GM04503 (cell line): ENCODE measurements at regions not wholly inside any gene's neighbourhood (a gene's known extent, or its start where the extent isn't known, plus 50 kb on each side); places are given as distances from the start of the nearest gene placed in this dataset.
A peak's percentile ranks its signal among the peaks of the same experiment; 100 is the strongest.

Experiments used
- DNase-seq: peaks from one replicate; pipeline ENCODE4 v3.0.0-alpha.2; 2012; ENCODE audit warnings: low read depth

GRCh38 chr16:82567175-82567574 lies 59.6 kb upstream of the CDH13 start:
- no peak for DNase-seq

DNA sequence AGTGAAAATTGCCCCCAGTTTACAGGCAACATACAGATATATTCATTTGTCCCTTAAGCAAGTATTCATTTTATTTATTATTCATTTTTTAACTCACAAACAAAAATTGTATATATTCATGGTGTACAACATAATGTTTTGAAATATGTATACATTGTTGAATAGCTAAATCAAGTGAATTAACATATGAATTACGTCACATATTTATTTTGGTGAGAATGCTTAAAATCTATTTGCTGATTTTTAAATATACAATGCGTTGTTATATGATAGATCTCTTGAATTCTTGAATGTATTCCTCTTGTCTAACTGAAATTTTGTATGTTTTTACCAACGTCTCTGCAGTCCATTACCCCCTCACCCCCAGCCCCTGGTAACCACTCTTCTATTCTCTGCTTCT lies 63.4 kb upstream of the CDH13 start:
- no peak for DNase-seq

DNA sequence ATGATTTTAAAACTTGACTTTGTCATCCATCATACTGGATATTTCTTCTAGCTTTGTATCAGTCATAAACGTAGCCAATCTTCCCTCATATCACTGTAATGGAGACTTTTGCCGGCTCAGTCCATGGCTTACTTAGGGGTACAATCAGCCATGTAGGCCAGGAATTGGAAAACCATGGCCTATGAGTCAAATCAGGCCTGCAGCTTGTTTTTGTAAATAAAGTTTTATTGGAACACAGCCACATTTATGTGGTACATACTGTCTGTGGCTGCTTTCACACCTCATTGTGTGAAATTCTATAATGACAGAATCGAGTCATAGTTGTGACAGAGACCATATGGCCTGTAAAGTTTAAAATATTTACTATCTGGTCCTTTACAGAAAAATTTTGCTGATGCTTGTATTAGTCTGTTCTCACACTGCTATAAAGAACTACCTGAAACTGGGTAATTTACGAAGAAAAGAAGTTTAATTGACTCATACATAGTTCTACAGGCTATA lies 64.5 kb upstream of the CDH13 start:
- DNase-seq, result no peak

- DNase-seq, result no peak
Measured at GRCh38 chr16:82560805-82561325, 65.9 kb upstream of the CDH13 start.

DNA sequence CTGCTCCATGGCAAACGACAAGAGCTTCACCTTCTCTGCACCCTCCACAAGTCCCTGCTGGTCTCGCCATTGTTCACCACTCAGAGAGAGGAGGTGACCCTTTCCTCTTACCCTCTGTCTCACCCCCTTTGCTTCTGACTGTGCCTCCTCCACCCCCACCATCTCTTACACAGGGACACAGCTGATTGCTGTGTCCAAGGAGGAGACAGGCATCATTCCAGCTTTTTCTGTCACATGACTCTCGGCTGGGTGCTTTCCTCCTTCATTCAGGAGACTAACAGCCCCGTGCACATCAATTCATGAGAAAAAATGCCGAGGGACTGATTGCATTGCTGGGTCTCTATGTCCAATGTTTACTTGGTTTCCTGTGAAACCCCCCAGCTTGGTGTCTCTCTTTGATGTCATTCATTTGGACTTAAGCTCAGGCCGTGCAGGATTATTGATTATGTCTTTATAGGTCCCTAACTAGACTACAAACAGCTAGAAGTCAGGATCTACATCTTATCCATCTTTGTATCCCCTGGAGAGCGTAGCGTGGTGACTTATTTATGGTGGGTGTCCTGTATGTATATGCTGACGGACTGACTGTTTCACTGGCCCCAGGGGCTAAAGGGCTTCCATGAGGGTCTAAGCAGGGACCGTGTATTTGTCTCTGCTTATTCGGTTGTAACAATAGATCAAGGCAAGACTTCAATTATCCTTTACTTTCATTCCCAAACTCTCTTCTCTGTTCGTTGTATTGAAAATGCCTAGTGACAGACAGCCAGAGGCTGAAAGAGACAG lies 82.2 kb upstream of the CDH13 start:
- no peak for DNase-seq

DNA sequence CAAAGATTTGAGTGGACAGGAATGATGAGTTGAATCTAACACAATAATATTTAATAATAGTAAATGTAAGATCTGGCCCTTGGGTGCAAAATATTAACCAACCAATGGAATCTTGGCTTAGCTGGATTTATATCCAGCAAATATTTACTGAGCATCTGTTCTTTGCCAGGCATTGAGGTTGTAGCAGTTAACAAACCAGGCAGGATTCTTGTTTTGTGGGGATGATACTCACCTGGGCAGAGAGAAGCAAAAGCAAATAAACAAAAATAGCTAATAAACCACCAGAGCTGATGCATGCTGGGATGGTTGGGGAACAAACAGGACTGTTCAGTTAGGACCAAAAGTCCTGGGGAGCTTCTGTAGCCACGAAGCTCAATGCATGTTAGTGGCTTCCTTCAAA lies 84.1 kb upstream of the CDH13 start:
- no peak for DNase-seq

GRCh38 chr16:82541103-82541502 lies 85.7 kb upstream of the CDH13 start:
- no peak for DNase-seq

- no peak for DNase-seq
Measured at GRCh38 chr16:82535764-82536163, 91.0 kb upstream of the CDH13 start.

DNA sequence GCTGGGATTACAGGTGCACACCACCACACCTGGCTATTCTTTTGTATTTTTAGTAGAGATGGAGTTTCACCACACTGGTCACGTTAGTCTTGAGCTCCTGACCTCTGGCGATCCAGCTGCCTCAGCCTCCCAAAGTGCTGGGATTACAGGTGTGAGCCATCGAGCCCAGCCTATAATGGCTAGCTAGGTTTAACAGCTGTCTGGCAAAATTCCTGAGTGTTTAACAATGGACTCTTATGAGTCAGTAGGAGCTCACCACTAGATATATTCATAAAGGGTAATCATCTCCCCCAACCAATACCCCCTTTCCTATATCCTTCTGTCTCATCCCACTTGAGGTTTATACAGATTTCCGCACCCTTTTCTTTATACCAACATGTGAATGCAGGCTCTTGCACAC lies 91.5 kb upstream of the CDH13 start:
- no peak for DNase-seq

- no peak for DNase-seq
Measured at GRCh38 chr16:82533189-82533588, 93.6 kb upstream of the CDH13 start.

GRCh38 chr16:82530883-82531282 lies 95.9 kb upstream of the CDH13 start:
- no peak for DNase-seq

GRCh38 chr16:82527101-82527500 lies 99.7 kb upstream of the CDH13 start:
- DNase-seq, result no peak

DNA sequence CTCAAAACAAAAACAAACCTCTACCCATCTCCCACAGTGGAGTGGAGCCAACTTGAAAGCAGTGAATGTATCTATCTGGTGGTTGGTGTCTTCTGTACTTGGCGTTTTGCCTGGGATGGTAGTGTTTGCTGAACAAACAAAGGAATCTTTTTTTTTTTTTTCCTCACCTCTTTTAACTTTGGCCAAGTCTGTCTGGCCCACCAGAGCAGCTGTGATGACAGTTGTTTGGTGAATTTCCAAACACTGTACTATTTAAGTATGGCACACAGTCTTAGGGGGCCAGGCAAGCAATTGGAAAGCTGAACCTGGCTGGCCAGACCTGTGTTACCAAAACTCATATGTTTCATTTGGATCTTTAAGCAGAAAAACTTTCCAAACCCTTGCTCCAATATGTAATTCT lies 101.8 kb upstream of the CDH13 start:
- no peak for DNase-seq

DNA sequence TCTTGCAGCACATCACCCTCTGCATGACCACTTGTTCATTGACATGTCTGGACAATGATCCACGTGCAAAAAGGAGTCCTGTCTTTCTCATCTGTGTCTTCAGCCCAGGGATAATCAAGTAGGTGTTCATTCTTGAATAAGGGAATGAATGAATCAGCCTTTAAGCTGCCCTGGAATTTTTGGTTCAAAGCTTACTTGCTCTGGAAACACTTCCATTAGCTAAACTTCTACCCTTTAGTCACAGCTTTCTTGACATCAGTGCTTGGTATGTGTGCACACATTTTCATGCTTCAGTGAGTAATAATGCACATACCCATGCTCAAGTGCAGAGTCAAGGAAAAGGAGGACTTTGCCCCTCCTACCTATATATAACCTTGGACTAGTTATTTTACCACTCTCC lies 103.0 kb upstream of the CDH13 start:
- no peak for DNase-seq

DNA sequence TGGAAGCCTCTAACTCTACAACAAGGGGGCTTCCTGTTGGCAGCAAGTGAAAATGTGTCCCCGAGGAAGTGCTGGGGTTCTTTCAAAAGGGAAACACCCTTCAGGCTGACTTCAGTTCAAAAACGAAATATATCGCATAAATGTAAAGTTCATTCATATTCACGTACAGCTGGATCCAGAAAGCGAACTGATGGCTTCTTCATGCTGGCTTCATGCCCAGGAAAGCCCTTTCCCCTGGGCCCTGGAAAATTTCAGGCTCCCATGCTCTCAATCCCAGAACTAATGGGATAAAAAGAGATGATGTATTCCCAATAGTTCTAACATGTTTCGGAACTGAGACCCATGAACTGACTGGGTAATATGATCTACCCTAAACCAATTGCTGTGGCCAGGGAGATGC lies 104.7 kb upstream of the CDH13 start:
- DNase-seq, result no peak

DNA sequence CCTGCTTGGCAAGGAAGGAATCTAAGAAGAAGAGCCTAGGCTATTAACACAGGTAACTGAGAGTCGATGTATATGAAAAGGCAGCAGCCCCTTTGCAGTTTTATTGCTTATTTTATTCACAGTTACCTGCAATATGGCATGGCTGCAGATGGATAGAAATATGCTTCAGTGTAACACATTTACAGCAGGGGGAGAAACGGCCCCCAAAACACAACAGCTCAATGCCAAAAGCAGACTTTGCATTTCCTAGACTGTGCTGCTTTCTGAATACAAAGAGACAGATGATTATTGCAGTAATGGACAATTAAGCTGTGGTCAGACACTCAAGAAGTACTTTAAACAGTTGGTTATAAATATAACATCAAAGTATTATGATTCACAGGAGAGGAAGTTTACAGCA lies 108.0 kb upstream of the CDH13 start:
- no peak for DNase-seq

- DNase-seq, result no peak
Measured at GRCh38 chr16:82514262-82514661, 112.5 kb upstream of the CDH13 start.

DNA sequence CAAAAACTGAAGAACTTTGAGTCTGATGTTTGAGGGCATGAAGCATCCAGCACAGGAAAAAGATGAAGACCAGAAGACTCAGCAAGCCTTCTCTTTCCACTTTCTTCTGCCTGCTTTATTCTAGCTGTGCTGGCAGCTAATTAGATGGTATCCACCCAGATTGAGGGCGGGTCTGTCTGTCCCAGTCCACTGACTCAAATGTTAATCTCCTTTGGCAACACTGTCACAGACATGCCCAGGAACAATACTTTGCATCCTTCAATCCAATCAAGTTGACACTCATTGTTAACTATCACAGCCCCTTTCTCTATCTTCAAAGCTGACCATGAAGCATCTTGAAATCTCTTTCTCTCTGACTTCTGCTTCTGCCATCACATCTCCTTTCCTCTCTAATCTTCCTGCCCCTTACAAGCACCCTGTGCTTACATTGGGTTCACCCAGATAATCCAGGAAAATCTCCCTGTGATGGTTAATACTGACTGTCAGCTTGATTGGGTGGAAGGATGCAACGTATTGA lies 115.9 kb upstream of the CDH13 start:
- no peak for DNase-seq

GRCh38 chr16:82509691-82510430 lies 116.9 kb upstream of the CDH13 start:
- no peak for DNase-seq

DNA sequence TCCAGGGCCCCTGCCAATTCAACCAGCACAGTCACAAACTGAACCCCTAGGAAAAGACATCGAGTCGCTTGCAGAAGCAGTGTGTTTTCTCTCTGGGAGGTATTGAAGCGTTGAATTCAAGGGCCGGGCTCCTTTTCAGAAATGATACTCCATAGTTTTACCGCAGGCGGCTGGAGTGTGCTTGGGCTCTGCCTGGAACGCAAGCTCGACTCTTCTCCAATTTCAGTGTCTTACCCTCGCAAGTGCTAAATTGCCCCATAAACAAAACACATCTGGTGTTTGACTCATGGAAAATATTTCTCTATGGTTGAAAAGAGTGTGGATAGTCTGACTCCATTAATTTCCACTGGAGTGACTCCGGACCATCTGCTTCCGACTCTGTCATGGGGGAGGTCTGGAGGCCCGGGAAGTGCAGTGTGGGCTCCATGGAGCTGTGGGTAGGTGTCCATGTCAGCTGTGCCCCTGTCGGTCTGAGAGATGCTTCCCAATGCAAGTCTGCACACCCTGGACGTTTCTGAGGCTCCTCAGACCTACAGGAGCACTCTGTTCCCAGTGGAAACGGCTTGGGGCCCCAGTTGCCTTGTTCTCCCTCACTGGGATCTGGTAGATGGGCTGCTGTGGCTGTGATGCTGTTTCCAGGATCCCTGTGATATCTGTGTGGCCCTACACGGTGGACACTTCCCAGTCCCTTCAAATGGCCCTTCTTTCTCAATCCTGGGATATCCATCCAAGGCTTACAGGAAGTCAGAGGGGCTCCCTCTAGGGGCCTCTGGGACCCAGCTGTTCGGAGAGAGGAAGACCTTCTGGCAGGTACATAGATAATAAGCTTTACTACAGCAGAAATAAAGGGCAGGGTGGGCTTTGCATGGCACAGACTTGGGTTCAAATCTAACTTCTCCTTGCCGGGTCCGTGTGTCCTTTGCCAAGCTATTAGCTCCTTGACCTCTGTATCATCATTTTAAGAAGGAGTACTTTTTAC lies 119.8 kb upstream of the CDH13 start:
- peak; percentile 3 for DNase-seq

DNA sequence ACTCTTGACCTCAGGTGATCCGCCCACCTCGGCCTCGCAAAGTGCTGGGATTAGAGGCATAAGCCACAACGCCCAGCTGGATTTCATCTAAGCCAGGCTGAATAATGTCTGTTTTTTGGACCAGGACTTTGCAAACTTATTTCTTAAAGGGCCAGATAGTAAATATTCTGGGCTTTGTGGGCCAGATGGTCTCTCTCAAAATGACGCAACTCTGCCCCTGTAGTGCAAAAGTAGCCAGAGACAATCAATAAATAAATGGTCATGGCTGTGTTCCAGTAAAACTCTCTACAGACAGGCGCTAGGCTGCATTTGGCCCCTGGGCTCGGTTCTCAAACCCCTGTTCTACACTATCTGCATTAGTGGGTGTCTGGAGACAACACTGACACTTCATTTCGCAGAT lies 121.9 kb upstream of the CDH13 start:
- no peak for DNase-seq

DNA sequence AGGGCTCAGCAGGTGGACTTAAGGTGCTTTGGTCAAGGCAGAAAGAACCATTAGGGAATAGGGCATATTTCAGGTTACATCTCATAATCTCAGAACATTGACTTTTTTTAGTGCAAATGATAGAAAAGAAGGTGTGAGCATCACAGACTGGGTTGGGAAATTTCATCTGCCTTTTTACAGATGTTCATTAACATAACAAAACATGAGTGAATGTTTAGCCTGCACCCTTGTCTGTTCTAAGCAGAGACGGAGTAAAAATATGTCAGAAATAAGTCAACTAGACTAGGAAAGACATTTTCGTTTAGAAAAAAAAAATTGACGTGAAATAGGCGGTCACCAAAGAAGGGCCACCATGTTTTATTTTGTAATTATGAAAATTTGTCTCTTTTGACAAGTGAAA lies 127.5 kb upstream of the CDH13 start:
- DNase-seq, result no peak
